ENCODE measurements at regions not wholly inside any gene's neighbourhood (a gene's known extent, or its start where the extent isn't known, plus 50 kb on each side); places are given as distances from the start of the nearest gene placed in this dataset.

- DNase-seq (ENCODE audit: low read depth) = peak; percentile 13
Observed at GRCh38 chr12:30021051-30021833, 237.5 kb upstream of the TMTC1 start.

GRCh38 chr12:30019366-30020140 lies 235.8 kb upstream of the TMTC1 start:
- DNase-seq (ENCODE audit: low read depth) = peak; percentile 64

DNA sequence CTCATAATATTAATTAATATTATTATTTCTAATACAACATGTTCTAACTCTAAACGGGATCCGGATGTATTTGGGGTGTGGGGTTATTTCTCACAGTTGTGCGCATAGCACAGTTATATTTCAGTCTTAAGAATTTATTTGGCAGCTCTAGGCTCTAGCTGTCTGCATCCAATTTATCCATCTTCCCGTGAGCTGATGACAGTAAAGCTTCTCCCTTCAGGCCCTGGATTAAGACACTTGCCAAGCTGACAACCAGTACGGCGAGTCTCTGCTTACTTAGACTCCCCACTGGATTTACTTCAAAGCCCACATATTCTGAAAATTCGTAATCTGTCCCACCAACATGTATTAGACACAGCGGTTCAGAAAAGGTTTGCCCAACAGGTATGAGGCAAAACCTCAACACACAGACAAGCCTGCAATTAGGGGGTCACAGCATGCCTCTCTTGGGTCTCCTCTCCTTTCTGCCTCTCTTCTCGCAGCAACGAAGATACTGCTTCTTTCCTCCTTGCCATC lies 232.9 kb upstream of the TMTC1 start:
- DNase-seq (ENCODE audit: low read depth) = no peak

DNA sequence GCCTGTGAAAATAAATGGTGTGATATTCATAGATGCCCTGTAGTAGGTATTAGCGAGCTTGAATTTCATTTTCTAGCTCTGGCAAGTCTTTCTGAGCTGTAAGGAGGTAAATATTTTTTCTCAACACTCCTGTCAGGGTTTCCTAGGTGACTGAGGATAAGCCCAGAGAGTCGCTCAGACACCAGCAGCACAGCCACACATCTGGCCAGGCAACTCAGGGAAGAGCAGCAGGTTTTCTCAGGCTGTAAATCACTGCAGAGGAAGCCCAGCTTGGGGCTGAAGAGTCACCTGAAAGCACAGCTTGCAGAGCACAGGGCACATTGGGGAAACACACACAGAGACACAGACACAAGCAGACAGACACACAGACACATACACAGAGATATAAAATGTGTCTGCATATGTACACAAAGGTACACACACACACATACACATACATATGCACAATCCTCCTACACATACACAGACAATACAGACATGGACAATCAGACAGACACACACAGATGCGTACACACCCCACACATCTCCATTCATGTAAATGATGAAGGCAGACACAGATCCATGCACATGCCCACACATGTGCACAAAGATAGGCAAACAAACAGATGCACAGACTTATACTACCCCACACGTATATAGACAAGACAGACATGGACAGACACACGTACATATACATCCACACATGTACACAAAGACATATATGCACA lies 232.0 kb upstream of the TMTC1 start:
- no peak for DNase-seq (ENCODE audit: low read depth)

- no peak for DNase-seq (ENCODE audit: low read depth)
Observed at GRCh38 chr12:30014991-30015390, 231.2 kb upstream of the TMTC1 start.

- no peak for DNase-seq (ENCODE audit: low read depth)
Observed at GRCh38 chr12:30012816-30013450, 229.2 kb upstream of the TMTC1 start.

DNA sequence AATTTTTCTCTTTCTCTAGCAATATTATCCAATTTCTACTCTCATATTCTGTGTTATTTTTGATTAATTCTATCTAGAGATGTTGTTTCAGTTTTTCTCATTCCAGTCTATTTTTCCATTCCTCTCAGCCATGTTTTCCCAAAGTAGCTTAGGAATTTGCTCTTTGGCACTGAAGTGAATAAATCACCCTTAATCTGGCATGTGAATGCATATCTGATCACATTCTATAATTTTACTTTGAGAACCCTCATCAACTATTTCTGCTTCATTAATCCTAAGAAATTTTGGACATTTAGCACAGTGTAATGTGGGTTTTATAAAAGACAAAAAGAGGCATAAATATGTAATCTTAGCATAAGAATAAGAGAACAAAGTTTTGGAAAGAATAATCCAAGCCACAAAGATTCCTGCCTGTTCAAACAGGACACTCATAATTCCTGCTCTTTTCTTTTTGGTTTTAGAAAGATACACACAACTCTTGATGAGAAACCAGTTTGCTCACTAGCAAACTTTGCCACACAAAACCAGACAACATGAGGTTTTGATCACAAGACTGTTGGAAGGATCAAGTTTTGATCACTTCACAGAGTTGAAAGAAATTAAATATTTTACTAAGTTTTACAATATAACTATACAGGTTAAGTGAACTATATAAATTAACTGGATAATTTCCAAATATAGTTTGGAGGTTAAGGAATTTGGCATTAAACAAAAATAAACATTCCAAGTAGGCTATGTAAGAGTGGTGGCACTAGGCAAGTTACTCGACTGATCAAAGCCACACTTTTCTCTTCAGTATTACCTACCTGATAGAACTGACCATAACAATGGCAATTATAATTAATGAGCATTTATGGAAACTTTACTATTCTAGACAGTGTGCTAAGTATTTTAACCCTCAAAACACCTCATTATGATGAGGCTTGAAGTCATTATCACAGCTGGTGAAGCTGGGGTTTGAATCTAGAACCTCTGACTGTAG lies 226.6 kb upstream of the TMTC1 start:
- DNase-seq (ENCODE audit: low read depth) = no peak

DNA sequence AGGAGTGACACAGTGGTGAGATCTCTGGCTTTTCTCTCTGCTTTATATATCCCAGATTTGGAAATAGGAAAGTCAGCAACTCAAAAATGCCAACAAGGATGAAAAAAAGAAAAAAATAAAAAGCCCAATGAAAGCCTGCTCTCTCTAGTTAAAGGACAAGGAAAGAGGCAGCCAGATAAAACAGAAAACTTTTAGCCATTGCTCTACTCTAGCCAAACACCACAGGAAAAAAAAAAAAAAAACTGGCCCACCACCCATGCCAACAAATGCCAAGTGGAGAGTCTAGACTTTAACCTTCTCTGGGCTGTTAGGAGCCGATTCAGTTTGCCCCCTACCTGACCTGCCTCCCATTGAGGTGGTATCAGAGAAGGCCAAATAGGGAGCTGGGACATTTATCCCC lies 222.3 kb upstream of the TMTC1 start:
- DNase-seq (ENCODE audit: low read depth) = no peak

- DNase-seq (ENCODE audit: low read depth) = peak; percentile 4
Observed at GRCh38 chr12:30003321-30003720, 219.6 kb upstream of the TMTC1 start.

- no peak for DNase-seq (ENCODE audit: low read depth)
Observed at GRCh38 chr12:30002677-30003076, 218.9 kb upstream of the TMTC1 start.

- peak; percentile 45 for DNase-seq (ENCODE audit: low read depth)
Observed at GRCh38 chr12:30000401-30000800, 216.7 kb upstream of the TMTC1 start.

- DNase-seq (ENCODE audit: low read depth) = no peak
Observed at GRCh38 chr12:29996993-29997392, 213.3 kb upstream of the TMTC1 start.

- DNase-seq (ENCODE audit: low read depth) = no peak
Observed at GRCh38 chr12:29992366-29992765, 208.6 kb upstream of the TMTC1 start.

- no peak for DNase-seq (ENCODE audit: low read depth)
Observed at GRCh38 chr12:29991924-29992323, 208.2 kb upstream of the TMTC1 start.

GRCh38 chr12:29990971-29991370 lies 207.2 kb upstream of the TMTC1 start:
- DNase-seq (ENCODE audit: low read depth) = peak; percentile 37

DNA sequence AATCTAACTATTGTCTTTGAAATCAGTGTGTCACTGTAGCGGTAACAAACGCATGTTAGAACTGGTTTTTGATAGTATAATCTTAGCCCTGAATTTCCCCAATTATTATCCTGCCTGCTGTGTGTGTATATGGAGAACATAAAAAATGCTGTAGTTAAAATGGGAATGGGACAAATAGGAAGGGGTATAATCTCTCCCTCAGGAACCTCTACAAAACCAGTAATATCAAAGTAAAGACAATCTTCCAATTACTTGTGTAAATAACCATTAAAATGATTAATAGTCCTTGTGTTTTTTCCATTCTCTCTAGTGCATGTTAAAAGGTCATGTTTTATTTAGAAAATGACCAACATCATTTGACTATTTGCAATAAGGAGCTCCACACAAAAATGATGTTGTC lies 200.1 kb upstream of the TMTC1 start:
- no peak for DNase-seq (ENCODE audit: low read depth)

DNA sequence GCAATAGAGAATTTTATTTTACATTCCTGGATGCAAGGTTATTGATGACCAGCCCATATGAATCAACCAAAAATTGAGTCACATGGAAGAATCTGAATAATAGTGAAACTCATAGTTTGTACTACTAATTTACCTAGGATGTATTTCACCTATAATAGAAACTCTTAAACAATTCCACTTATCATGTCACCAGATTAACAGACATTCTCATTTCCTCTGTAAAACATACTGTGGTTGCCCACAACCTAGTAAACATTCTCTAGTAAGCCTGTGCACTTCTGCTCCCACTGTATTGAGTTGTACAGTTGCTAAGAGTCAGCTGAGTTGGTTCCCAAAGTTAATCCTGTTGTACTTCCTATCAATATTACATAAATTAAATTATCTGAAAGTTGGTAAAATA lies 196.6 kb upstream of the TMTC1 start:
- DNase-seq (ENCODE audit: low read depth) = no peak

DNA sequence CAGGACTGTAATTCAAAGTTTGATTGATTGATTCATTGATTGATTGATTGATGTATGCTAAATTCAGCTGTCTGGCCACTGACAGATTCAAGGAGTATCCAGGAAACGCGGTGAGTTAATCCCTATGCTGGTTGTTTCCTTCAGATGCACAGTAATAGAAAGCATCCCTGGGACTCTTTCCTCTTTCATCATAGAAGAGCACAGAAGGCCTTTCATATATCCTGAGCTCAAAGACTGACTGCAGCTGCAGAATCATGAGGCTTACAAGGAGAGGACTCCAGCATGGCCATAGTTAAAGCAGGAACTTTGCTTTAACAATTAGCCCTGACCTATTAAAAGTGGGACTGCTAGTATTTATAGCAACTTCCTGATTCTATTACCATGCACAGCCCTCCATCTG lies 187.7 kb upstream of the TMTC1 start:
- no peak for DNase-seq (ENCODE audit: low read depth)

GRCh38 chr12:29970501-29970900 lies 186.8 kb upstream of the TMTC1 start:
- no peak for DNase-seq (ENCODE audit: low read depth)

DNA sequence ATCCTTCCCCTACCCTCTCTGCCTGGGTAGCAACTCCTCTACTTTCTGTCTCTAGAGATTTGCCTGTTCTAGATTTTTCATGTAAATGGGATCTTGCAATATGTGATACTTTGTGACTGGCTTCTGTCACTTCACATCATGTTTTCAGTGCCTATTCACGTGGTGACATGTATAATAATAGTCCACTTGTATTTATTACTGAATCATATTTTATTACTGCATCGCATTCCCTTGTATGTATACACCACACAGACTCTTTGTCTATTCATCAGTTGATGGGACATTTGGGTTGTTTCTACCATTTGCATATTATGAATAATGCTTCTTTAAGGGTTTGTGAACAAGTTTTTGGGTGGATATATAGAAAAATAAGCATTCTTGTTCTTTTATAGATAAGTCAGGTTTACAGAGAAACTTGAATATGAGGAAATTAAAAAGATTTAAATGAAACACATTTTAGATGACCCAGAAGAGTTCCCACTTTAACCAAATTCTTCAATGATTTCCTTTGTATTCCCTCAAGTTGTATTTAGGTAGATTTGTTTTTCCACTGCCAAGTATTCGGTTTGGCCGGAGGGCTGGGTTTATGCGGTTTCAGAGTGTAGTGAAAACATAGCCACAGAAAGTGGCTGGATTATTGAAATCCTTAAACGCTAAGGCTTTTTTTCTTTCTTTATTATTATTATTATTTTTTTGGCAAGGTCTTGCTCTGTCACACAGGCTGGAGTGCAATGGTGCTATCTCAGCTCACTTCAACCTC lies 178.7 kb upstream of the TMTC1 start:
- peak; percentile 3 for DNase-seq (ENCODE audit: low read depth)

Data from RPMI7951 (cell line).